ENCODE measurements at regions not wholly inside any gene's neighbourhood (a gene's known extent, or its start where the extent isn't known, plus 50 kb on each side); places are given as distances from the start of the nearest gene placed in this dataset.

DNA sequence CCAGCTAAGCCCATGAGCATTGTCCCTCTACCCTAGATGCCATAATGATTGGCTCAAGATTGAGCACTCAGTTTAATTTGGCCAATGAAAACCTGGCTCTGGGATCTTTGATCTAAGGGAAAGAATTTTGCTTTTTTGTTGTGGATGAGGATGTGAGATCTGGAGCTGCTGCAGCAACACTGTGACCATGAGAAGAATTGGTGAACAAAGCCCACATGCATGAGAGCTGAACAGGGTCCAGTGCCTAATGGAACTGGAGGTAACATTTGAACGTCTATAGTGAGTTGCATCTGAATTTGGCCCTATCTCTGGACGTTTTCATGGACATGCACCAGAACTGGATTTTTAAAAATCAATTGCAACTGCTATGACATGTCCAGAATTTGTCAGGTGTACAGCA is 338.6 kb downstream of the AACS start:
- Mint-ChIP-seq H3K27me3 (ENCODE audit: low read depth) (no peaks in the 10 kb centered on the region), H3K27ac (no peak overlapping the region), H3K36me3 (peaks cover 7% of the 10 kb centered on the region), H3K4me3 (no peak overlapping the region), H3K9me3 (peaks cover 8% of the 10 kb centered on the region), H3K4me1 (peaks cover 36% of the 10 kb centered on the region)
- no peak for DNase-seq (ENCODE audit: low spot score)
- ATAC-seq: no peak
- ChIA-PET CTCF (interaction anchor here (0.7 to 2.8 kb wide), 7 partner anchors 57 to 220 kb away, joined by 3 to 19 read pairs (median 14); no protein-coding TSS in a partner anchor), POLR2A (no interaction called here)
- TF ChIP-seq GTF2I (CRISPR knock-in tag; conservative IDR thresholded peaks at IDR 0.05): 0 out of 2 replicates have a peak, but pooled peaks have one; percentile 32
- TF ChIP-seq, protein P1, sequence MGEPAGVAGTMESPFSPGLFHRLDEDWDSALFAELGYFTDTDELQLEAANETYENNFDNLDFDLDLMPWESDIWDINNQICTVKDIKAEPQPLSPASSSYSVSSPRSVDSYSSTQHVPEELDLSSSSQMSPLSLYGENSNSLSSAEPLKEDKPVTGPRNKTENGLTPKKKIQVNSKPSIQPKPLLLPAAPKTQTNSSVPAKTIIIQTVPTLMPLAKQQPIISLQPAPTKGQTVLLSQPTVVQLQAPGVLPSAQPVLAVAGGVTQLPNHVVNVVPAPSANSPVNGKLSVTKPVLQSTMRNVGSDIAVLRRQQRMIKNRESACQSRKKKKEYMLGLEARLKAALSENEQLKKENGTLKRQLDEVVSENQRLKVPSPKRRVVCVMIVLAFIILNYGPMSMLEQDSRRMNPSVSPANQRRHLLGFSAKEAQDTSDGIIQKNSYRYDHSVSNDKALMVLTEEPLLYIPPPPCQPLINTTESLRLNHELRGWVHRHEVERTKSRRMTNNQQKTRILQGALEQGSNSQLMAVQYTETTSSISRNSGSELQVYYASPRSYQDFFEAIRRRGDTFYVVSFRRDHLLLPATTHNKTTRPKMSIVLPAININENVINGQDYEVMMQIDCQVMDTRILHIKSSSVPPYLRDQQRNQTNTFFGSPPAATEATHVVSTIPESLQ (CRISPR knock-in tag; IDR thresholded peaks at IDR 0.05): no peak
- TF ChIP-seq, protein P2, sequence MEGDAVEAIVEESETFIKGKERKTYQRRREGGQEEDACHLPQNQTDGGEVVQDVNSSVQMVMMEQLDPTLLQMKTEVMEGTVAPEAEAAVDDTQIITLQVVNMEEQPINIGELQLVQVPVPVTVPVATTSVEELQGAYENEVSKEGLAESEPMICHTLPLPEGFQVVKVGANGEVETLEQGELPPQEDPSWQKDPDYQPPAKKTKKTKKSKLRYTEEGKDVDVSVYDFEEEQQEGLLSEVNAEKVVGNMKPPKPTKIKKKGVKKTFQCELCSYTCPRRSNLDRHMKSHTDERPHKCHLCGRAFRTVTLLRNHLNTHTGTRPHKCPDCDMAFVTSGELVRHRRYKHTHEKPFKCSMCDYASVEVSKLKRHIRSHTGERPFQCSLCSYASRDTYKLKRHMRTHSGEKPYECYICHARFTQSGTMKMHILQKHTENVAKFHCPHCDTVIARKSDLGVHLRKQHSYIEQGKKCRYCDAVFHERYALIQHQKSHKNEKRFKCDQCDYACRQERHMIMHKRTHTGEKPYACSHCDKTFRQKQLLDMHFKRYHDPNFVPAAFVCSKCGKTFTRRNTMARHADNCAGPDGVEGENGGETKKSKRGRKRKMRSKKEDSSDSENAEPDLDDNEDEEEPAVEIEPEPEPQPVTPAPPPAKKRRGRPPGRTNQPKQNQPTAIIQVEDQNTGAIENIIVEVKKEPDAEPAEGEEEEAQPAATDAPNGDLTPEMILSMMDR (IDR thresholded peaks at IDR 0.05): no peak

DNA sequence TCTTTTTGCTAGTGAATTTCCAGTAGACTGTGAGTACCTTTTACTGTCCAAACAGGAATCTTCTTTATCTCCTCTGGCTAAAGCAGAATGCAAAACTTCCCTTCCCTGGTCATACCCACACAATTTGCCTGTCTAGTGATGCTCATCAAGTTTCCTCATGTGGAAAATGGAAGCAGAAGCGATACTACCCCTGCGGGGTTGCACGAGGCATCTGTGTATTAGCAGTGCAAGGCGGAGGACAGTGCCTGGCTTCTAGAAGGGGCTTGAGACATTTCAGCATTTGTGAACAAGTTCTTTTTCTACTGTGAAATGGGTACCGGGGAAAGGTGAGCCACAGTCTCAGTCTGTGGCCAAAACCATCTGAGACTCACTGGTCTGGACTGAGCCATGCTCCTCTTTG is 340.9 kb downstream of the AACS start:
- H3K4me1 Mint-ChIP-seq: peaks cover 24% of the 10 kb centered on the region
- H3K4me3 Mint-ChIP-seq: no peak overlapping the region
- H3K9me3 Mint-ChIP-seq: peaks cover 4% of the 10 kb centered on the region
- TF ChIP-seq TEAD1 (CRISPR knock-in tag; IDR thresholded peaks at IDR 0.05) (no peak), NFE2L1 (CRISPR knock-in tag; IDR thresholded peaks at IDR 0.05) (no peak), JAZF1 (CRISPR knock-in tag; IDR thresholded peaks at IDR 0.05) (no peak), SP1 (CRISPR knock-in tag; conservative IDR thresholded peaks at IDR 0.05) (no peak), SOX15 (CRISPR knock-in tag; IDR thresholded peaks at IDR 0.05) (no peak), ETV6 (CRISPR knock-in tag; IDR thresholded peaks at IDR 0.05) (no peak), ZNF138 (CRISPR knock-in tag; conservative IDR thresholded peaks at IDR 0.05) (no peak), IRF2 (CRISPR knock-in tag; IDR thresholded peaks at IDR 0.05; ENCODE audit: borderline replicate concordance, low read depth) (no peak)
- TF ChIP-seq, protein P3, sequence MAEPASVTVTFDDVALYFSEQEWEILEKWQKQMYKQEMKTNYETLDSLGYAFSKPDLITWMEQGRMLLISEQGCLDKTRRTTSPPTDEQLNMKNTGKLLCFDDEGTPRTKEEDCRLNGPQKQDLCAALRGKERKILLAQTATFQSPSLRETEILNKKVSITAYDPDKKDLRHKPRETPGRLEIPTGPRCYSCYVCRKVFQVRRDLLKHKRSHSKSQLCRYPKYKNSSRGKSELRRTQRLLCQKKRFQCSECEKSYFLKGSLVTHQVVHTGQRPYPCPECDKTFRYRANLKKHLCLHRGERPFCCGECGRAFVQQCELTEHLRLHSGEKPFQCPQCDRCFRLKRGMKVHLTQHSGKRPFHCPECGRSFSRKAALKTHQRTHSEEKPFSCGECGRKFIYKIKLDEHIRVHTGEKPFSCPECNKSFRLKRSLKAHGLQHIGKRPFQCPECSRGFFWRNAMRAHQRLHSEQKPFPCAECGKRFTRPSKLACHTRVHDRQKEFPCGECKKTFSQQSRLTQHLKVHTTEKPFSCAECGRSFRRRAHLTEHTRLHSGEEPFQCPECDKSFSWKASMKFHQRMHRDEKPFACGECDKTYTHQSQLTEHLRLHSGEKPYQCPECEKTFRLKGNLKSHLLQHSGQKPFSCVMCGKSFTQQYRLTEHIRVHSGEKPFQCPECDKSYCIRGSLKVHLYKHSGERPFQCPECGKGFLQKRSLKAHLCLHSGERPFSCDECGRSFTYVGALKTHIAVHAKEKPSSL (CRISPR knock-in tag; conservative IDR thresholded peaks at IDR 0.05): no peak
- TF ChIP-seq, protein P4, sequence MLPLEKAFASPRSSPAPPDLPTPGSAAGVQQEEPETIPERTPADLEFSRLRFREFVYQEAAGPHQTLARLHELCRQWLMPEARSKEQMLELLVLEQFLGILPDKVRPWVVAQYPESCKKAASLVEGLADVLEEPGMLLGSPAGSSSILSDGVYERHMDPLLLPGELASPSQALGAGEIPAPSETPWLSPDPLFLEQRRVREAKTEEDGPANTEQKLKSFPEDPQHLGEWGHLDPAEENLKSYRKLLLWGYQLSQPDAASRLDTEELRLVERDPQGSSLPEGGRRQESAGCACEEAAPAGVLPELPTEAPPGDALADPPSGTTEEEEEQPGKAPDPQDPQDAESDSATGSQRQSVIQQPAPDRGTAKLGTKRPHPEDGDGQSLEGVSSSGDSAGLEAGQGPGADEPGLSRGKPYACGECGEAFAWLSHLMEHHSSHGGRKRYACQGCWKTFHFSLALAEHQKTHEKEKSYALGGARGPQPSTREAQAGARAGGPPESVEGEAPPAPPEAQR (CRISPR knock-in tag; IDR thresholded peaks at IDR 0.05): no peak
- TF ChIP-seq, protein P5, sequence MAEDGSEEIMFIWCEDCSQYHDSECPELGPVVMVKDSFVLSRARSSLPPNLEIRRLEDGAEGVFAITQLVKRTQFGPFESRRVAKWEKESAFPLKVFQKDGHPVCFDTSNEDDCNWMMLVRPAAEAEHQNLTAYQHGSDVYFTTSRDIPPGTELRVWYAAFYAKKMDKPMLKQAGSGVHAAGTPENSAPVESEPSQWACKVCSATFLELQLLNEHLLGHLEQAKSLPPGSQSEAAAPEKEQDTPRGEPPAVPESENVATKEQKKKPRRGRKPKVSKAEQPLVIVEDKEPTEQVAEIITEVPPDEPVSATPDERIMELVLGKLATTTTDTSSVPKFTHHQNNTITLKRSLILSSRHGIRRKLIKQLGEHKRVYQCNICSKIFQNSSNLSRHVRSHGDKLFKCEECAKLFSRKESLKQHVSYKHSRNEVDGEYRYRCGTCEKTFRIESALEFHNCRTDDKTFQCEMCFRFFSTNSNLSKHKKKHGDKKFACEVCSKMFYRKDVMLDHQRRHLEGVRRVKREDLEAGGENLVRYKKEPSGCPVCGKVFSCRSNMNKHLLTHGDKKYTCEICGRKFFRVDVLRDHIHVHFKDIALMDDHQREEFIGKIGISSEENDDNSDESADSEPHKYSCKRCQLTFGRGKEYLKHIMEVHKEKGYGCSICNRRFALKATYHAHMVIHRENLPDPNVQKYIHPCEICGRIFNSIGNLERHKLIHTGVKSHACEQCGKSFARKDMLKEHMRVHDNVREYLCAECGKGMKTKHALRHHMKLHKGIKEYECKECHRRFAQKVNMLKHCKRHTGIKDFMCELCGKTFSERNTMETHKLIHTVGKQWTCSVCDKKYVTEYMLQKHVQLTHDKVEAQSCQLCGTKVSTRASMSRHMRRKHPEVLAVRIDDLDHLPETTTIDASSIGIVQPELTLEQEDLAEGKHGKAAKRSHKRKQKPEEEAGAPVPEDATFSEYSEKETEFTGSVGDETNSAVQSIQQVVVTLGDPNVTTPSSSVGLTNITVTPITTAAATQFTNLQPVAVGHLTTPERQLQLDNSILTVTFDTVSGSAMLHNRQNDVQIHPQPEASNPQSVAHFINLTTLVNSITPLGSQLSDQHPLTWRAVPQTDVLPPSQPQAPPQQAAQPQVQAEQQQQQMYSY (CRISPR knock-in tag; IDR thresholded peaks at IDR 0.05): no peak
- TF ChIP-seq, protein P6, sequence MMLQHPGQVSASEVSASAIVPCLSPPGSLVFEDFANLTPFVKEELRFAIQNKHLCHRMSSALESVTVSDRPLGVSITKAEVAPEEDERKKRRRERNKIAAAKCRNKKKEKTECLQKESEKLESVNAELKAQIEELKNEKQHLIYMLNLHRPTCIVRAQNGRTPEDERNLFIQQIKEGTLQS (CRISPR knock-in tag; conservative IDR thresholded peaks at IDR 0.05): no peak
- no peak for ATAC-seq
- CTCF ChIA-PET: no interaction called here
- no peak overlapping the region; the same call in 1 of the 2 replicates for H3K27ac Mint-ChIP-seq
- H3K36me3 Mint-ChIP-seq: peaks cover 5% of the 10 kb centered on the region
- H3K27me3 Mint-ChIP-seq (ENCODE audit: low read depth): no peaks in the 10 kb centered on the region
- POLR2A ChIA-PET: no interaction called here
- DNase-seq (ENCODE audit: low spot score): no peak
